GM21825 (cell line): ENCODE measurements at regions not wholly inside any gene's neighbourhood (a gene's known extent, or its start where the extent isn't known, plus 50 kb on each side); places are given as distances from the start of the nearest gene placed in this dataset.

Experiments
- ATAC-seq: cut with Tn5 transposase; IDR thresholded peaks from one replicate; pipeline ENCODE4 v1.9.1; 2021; ENCODE audit warnings: mild to moderate bottlenecking, moderate library complexity; ENCODE audit not compliant: unreplicated experiment

GRCh38 chr6:23339268-23339667 lies 769.9 kb downstream of the HDGFL1 start:
- ATAC-seq: no peak

GRCh38 chr6:23340271-23340670 lies 770.9 kb downstream of the HDGFL1 start:
- no peak for ATAC-seq

GRCh38 chr6:23343610-23344306 lies 774.4 kb downstream of the HDGFL1 start:
- ATAC-seq: no peak

- ATAC-seq: no peak
Observed at GRCh38 chr6:23348185-23348584, 777.8 kb upstream of the NRSN1 start.

GRCh38 chr6:23349521-23350147 lies 776.4 kb upstream of the NRSN1 start:
- ATAC-seq: no peak

- no peak for ATAC-seq
Observed at GRCh38 chr6:23350752-23351453, 775.1 kb upstream of the NRSN1 start.

GRCh38 chr6:23354004-23354403 lies 772.0 kb upstream of the NRSN1 start:
- ATAC-seq: no peak

GRCh38 chr6:23357185-23357766 lies 768.7 kb upstream of the NRSN1 start:
- ATAC-seq: no peak

GRCh38 chr6:23365732-23366131 lies 760.3 kb upstream of the NRSN1 start:
- ATAC-seq: no peak

GRCh38 chr6:23367311-23367710 lies 758.7 kb upstream of the NRSN1 start:
- no peak for ATAC-seq

- no peak for ATAC-seq
Observed at GRCh38 chr6:23368557-23368956, 757.5 kb upstream of the NRSN1 start.

GRCh38 chr6:23370051-23370450 lies 756.0 kb upstream of the NRSN1 start:
- no peak for ATAC-seq

- ATAC-seq: no peak
Observed at GRCh38 chr6:23371132-23371915, 754.7 kb upstream of the NRSN1 start.

GRCh38 chr6:23377830-23378229 lies 748.2 kb upstream of the NRSN1 start:
- no peak for ATAC-seq

- ATAC-seq: no peak
Observed at GRCh38 chr6:23380465-23380864, 745.5 kb upstream of the NRSN1 start.

GRCh38 chr6:23388086-23388783 lies 737.8 kb upstream of the NRSN1 start:
- no peak for ATAC-seq

GRCh38 chr6:23389386-23389785 lies 736.6 kb upstream of the NRSN1 start:
- no peak for ATAC-seq

- ATAC-seq: no peak
Observed at GRCh38 chr6:23390221-23390620, 735.8 kb upstream of the NRSN1 start.

- ATAC-seq: no peak
Observed at GRCh38 chr6:23394681-23395080, 731.3 kb upstream of the NRSN1 start.

GRCh38 chr6:23395381-23395780 lies 730.6 kb upstream of the NRSN1 start:
- no peak for ATAC-seq
